RWPE2 (cell line): ENCODE measurements at regions not wholly inside any gene's neighbourhood (a gene's known extent, or its start where the extent isn't known, plus 50 kb on each side); places are given as distances from the start of the nearest gene placed in this dataset.

ENCODE experiments used
- ATAC-seq: fragments of 200-7000 bp; cut with Tn5 transposase; 3 replicates; pipeline ENCODE4 v1.9.1; 2021; ENCODE audit warnings: low read depth
- DNase-seq: peaks from one replicate; pipeline ENCODE4 v3.0.0-alpha.2; 2020; ENCODE audit warnings: low spot score
- H3K27ac ChIP-seq: fragments of 450-650 bp; 2 replicates; pipeline ENCODE4 v1.5.1; 2017; ENCODE audit warnings: mild to moderate bottlenecking; ENCODE audit not compliant: poor library complexity, severe bottlenecking
- H3K27me3 ChIP-seq: fragments of 250-450 bp; sonication (Bioruptor Pico); 2 replicates; pipeline ENCODE4 v1.5.1; 2021; ENCODE audit warnings: mild to moderate bottlenecking, moderate library complexity; ENCODE audit not compliant: insufficient read depth, poor library complexity, severe bottlenecking
- H3K36me3 ChIP-seq: fragments of 250-450 bp; sonication (Bioruptor Pico); 2 replicates; pipeline ENCODE4 v1.5.1; 2020; ENCODE audit warnings: low read depth, mild to moderate bottlenecking, moderate library complexity
- H3K4me1 ChIP-seq: fragments of 250-450 bp; sonication (Bioruptor Pico); 2 replicates; pipeline ENCODE4 v1.5.1; 2021; ENCODE audit warnings: mild to moderate bottlenecking, moderate library complexity; ENCODE audit not compliant: insufficient read depth, poor library complexity, severe bottlenecking
- H3K4me3 ChIP-seq: fragments of 250-450 bp; sonication (Bioruptor Pico); 2 replicates; pipeline ENCODE4 v1.5.1; 2021; ENCODE audit warnings: mild to moderate bottlenecking, moderate library complexity; ENCODE audit not compliant: severe bottlenecking
- H3K9me3 ChIP-seq: fragments of 250-450 bp; sonication (Bioruptor Pico); 2 replicates; pipeline ENCODE4 v1.5.1; 2021; ENCODE audit warnings: mild to moderate bottlenecking, moderate library complexity; ENCODE audit not compliant: severe bottlenecking
- TF ChIP-seq, protein P1 (sequence below): fragments of 450-650 bp; IDR thresholded peaks from one replicate; pipeline ENCODE4 v1.5.1; 2017; ENCODE audit warnings: mild to moderate bottlenecking, moderate library complexity; ENCODE audit not compliant: poor library complexity, severe bottlenecking

DNA sequence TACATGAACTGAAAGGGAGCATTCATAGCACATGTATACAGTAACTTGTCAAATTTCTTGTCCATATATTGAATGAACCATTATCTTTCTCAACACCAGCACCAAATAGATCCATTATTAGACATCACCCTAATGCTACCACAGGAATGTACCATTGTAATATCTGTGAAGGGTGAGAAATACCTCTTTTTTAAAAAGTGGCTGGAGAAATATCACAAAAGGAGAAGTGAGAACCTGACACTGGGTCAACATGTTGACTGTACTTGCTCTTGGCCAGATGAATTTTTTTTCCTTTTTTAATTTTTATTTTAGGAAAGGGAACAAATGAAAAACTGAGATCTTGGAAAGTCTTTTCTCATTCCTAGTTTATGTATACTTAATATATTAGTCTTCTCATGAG is 63.5 kb downstream of the CAVIN2 start:
- DNase-seq (no peak), ATAC-seq (no peak)
- TF ChIP-seq, protein P1, sequence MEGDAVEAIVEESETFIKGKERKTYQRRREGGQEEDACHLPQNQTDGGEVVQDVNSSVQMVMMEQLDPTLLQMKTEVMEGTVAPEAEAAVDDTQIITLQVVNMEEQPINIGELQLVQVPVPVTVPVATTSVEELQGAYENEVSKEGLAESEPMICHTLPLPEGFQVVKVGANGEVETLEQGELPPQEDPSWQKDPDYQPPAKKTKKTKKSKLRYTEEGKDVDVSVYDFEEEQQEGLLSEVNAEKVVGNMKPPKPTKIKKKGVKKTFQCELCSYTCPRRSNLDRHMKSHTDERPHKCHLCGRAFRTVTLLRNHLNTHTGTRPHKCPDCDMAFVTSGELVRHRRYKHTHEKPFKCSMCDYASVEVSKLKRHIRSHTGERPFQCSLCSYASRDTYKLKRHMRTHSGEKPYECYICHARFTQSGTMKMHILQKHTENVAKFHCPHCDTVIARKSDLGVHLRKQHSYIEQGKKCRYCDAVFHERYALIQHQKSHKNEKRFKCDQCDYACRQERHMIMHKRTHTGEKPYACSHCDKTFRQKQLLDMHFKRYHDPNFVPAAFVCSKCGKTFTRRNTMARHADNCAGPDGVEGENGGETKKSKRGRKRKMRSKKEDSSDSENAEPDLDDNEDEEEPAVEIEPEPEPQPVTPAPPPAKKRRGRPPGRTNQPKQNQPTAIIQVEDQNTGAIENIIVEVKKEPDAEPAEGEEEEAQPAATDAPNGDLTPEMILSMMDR = no peak

More for the DNA sequence above, 63.5 kb downstream of the CAVIN2 start:
- Histone ChIP-seq H3K27ac (no peak overlapping the region), H3K4me3 (no peak overlapping the region), H3K36me3 (no peaks in the 10 kb centered on the region), H3K27me3 (no peaks in the 10 kb centered on the region), H3K9me3 (no peaks in the 10 kb centered on the region), H3K4me1 (no peaks in the 10 kb centered on the region)
